A549 (cell line): ENCODE measurements at regions not wholly inside any gene's neighbourhood (a gene's known extent, or its start where the extent isn't known, plus 50 kb on each side); places are given as distances from the start of the nearest gene placed in this dataset.

Experiments
- ATAC-seq, 2 experiments: fragments of 200-7000 bp in 1 of 2; fragments of >200 bp in 1 of 2; cut with Nextera tagmentation in 1 of 2; cut with Tn5 transposase in 1 of 2; 3 replicates each; pipeline versions ENCODE4 v1.8.0 to v1.9.1; 2018 to 2020; ENCODE audit warnings: mild to moderate bottlenecking in 1 of 2, moderate library complexity in 1 of 2
- CTCF ChIA-PET: fragments of 300-600 bp; sonication (Branson Sonifier 250); formaldehyde crosslinking; extraction: SDS; loops from one replicate; lab custom pipeline; 2021; ENCODE audit warnings: antibody characterized with exemption, inconsistent platforms; lab: Yijun Ruan, JAX
- POLR2A ChIA-PET: fragments of 350-600 bp; formaldehyde crosslinking; extraction: SDS; loops from one replicate; lab custom pipeline; 2021; ENCODE audit warnings: antibody characterized with exemption, inconsistent platforms; lab: Yijun Ruan, JAX
- DNase-seq, 2 experiments: peaks; one replicate each; pipeline versions ENCODE4 v3.0.0 to v3.0.0-alpha.2; 2011 to 2016; ENCODE audit warnings: low read depth in 1 of 2, low spot score in 1 of 2
- FAIRE-seq: peaks from 2 replicates; lab custom pipeline; 2011; peaks lifted over from hg19 to GRCh38; lab: Jason Lieb, UNC
- H3K27ac ChIP-seq, 2 experiments: fragments of >200 bp; sonication (Bioruptor Twin); formaldehyde crosslinking; 3 replicates each; pipeline ENCODE4 v1.5.1; 2016 to 2017
- H3K4me1 ChIP-seq: fragments of >200 bp; sonication (Bioruptor Twin); formaldehyde crosslinking; 3 replicates; pipeline ENCODE4 v1.6.1; 2016
- H3K4me2 ChIP-seq: fragments of >200 bp; sonication (Bioruptor Twin); formaldehyde crosslinking; 3 replicates; pipeline ENCODE4 v1.6.1; 2016
- H3K4me3 ChIP-seq: fragments of >200 bp; sonication (Bioruptor Twin); formaldehyde crosslinking; 3 replicates; pipeline ENCODE4 v1.5.1; 2016
- H3K9me3 ChIP-seq: fragments of >200 bp; sonication (Bioruptor Twin); formaldehyde crosslinking; 3 replicates; pipeline ENCODE4 v1.6.1; 2016
- CHD4 ChIP-seq: fragments of 200-600 bp; sonication (generic); IDR thresholded peaks from 2 replicates; pipeline ENCODE4 v1.6.1; 2016; ENCODE audit warnings: antibody characterized with exemption, mild to moderate bottlenecking, borderline replicate concordance
- CTCF ChIP-seq: fragments of >200 bp; sonication (Bioruptor Twin); formaldehyde crosslinking; IDR thresholded peaks from 3 replicates; pipeline ENCODE4 v1.5.1; 2016
- EHF ChIP-seq: fragments of 250-450 bp; sonication (Bioruptor Pico); IDR thresholded peaks from 2 replicates; pipeline ENCODE4 v1.5.0; 2020; ENCODE audit warnings: mild to moderate bottlenecking
- EP300 ChIP-seq, 2 experiments: fragments of >200 bp; sonication (Bioruptor Twin); formaldehyde crosslinking; IDR thresholded peaks; 2 replicates in 1 of 2; 3 replicates in 1 of 2; pipeline ENCODE4 v1.6.1; 2016 to 2017
- FOXS1 ChIP-seq: fragments of 250-450 bp; sonication (Bioruptor Pico); IDR thresholded peaks from 2 replicates; pipeline ENCODE4 v1.5.0; 2020; ENCODE audit warnings: mild to moderate bottlenecking, moderate library complexity
- GATA3 ChIP-seq: IDR thresholded peaks from 2 replicates; pipeline ENCODE4 v1.6.1; 2012; ENCODE audit warnings: borderline replicate concordance
- HEYL ChIP-seq: fragments of 250-450 bp; sonication (Bioruptor Pico); IDR thresholded peaks from 2 replicates; pipeline ENCODE4 v1.8.0; 2021; ENCODE audit warnings: mild to moderate bottlenecking, moderate library complexity
- HMGXB4 ChIP-seq: fragments of 250-450 bp; sonication (Bioruptor Pico); IDR thresholded peaks from 2 replicates; pipeline ENCODE4 v1.5.0; 2021; ENCODE audit warnings: mild to moderate bottlenecking, moderate library complexity, borderline replicate concordance
- HOXA7 ChIP-seq: fragments of 250-450 bp; sonication (Bioruptor Pico); IDR thresholded peaks from 2 replicates; pipeline ENCODE4 v1.5.0; 2020; ENCODE audit warnings: mild to moderate bottlenecking, moderate library complexity
- JUN ChIP-seq, 2 experiments: fragments of >200 bp; sonication (Bioruptor Twin); formaldehyde crosslinking; IDR thresholded peaks; 2 replicates in 1 of 2; 3 replicates in 1 of 2; pipeline ENCODE4 v1.6.1; 2016 to 2017
- JUNB ChIP-seq: fragments of >200 bp; sonication (Bioruptor Twin); formaldehyde crosslinking; IDR thresholded peaks from 2 replicates; pipeline ENCODE4 v1.6.1; 2016
- MAX ChIP-seq: IDR thresholded peaks from 2 replicates; pipeline ENCODE4 v1.6.1; 2012
- NR3C1 ChIP-seq: fragments of >200 bp; sonication (Bioruptor Twin); formaldehyde crosslinking; IDR thresholded peaks from 3 replicates; pipeline ENCODE4 v1.6.1; 2017
- REST ChIP-seq: fragments of 200-600 bp; sonication (generic); IDR thresholded peaks from 2 replicates; pipeline ENCODE4 v1.6.1; 2016; ENCODE audit warnings: antibody characterized with exemption, mild to moderate bottlenecking, moderate library complexity
- TFCP2L1 ChIP-seq: fragments of 250-450 bp; sonication (Bioruptor Pico); IDR thresholded peaks from 2 replicates; pipeline ENCODE4 v1.5.0; 2021; ENCODE audit warnings: mild to moderate bottlenecking
- ZSCAN20 ChIP-seq: fragments of 250-450 bp; sonication (Bioruptor Pico); IDR thresholded peaks from 2 replicates; pipeline ENCODE4 v1.8.0; 2022; ENCODE audit warnings: mild to moderate bottlenecking, moderate library complexity
- WGBS: methylation state at CpG from one replicate; pipeline ENCODE4 v1.1.6; 2017; ENCODE audit errors: missing lambda C conversion rate; 5-methylcytosine and 5-hydroxymethylcytosine counted together

- 12% methylated on average over 4 of the region's 4 CpGs for WGBS
These were observed 155.1 kb upstream of the MMS22L start for GRCh38 chr6:97438011-97438671.

More at GRCh38 chr6:97438011-97438671, 155.1 kb upstream of the MMS22L start:
- ATAC-seq = no peak
- H3K9me3 ChIP-seq = no peaks in the 10 kb centered on the region
- POLR2A ChIA-PET = no interaction called here
- no peak for DNase-seq
- no peak overlapping the region for H3K4me2 ChIP-seq
- no peak for FAIRE-seq
- TF ChIP-seq HEYL (CRISPR knock-in tag) = no peak
- TF ChIP-seq REST = no peak
- no peak for TF ChIP-seq FOXS1 (CRISPR knock-in tag)
- no peak for TF ChIP-seq EHF (CRISPR knock-in tag)
- TF ChIP-seq NR3C1 = no peak
- TF ChIP-seq CHD4 = no peak
- TF ChIP-seq HOXA7 (CRISPR knock-in tag) = no peak
- no peak for TF ChIP-seq JUNB
- TF ChIP-seq ZSCAN20 (CRISPR knock-in tag) = no peak
- TF ChIP-seq TFCP2L1 = no peak
- TF ChIP-seq EP300 (IDR thresholded peaks at IDR 0.05) = no peak
- TF ChIP-seq CTCF = no peak
- TF ChIP-seq MAX = no peak
- no peak for TF ChIP-seq GATA3
- no peak for TF ChIP-seq JUN (IDR thresholded peaks at IDR 0.05)
- TF ChIP-seq HMGXB4 (CRISPR knock-in tag) = no peak
- H3K27ac ChIP-seq = no peak overlapping the region
- H3K4me3 ChIP-seq = no peak overlapping the region
- H3K4me1 ChIP-seq = no peaks in the 10 kb centered on the region
- CTCF ChIA-PET = interaction anchor here (1.1 kb wide), 2 partner anchors 18 to 27 kb away, joined by 3 read pairs; no protein-coding TSS in a partner anchor
